Stimulated activated CD4-positive, alpha-beta T cell treated with anti-CD3 and anti-CD28 coated beads, Interleukin-12 subunit alpha, Interleukin-12 subunit beta, amount 100 ng/mL, for 4 hours (primary cell): ENCODE measurements at regions not wholly inside any gene's neighbourhood (a gene's known extent, or its start where the extent isn't known, plus 50 kb on each side); places are given as distances from the start of the nearest gene placed in this dataset.
"Not testable (repeated sequence)": the region's sequence is repeated elsewhere in the genome, so short reads cannot be mapped to it uniquely, and the experiment has no call there.

Source experiments
- DNase-seq: peaks from one replicate; pipeline ENCODE4 v3.0.0-alpha.2; 2020

DNA sequence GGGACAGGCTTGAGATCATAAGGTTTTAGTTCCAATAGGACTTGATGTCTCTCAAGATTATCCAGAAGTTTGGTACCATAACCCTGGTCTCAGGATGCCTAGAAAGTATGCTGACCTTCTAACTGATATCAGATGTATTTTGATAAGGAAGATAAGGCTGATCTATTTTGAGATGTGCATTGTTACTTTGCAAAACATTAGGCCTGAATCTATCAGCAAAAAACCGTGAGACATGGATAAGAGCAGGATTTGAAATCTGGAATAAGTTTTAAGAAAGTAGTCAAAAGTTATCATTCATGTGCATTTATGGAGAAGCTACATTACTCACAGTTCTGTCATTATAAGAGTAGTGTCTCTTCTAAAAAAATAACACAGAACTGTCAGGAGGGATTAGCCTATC lies 467.1 kb upstream of the HS3ST1 start:
- no peak for DNase-seq

DNA sequence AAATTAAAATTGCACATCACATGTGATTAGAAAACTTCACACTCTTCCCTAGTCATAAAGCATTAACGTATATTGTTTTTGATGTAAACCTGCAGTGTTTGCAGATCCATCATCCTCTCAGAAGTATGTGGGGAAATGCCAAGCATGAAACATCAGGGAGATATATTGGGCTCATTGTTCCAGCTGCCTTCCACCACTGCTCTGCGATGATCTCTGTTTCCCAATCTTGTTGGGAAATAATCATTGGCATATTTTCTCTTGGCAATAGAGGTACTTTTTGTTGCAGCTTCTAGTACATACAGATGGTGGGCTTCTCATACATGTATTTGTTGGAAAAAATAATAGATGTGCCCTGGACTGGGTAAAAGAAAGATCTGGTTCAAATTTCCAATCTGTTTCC lies 466.3 kb upstream of the HS3ST1 start:
- DNase-seq: no peak

DNA sequence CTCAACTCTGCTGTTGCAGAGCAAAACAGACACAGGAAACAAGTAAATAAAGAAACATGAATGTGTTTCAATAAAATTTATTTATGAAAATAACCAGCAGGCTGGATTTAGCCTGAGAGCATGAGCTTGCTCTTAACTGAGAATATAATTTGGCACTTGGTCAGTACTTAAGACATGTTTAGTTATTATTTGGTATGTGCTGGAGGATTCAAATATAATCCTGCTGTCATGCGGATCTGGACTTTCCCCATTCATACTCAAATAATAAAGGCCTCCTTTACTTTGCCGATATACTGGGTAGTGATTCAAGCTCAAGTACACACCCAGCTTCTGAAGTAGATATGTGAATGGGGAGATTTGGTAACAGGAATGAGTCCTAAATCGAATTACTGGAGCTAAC lies 465.5 kb upstream of the HS3ST1 start:
- DNase-seq: no peak

DNA sequence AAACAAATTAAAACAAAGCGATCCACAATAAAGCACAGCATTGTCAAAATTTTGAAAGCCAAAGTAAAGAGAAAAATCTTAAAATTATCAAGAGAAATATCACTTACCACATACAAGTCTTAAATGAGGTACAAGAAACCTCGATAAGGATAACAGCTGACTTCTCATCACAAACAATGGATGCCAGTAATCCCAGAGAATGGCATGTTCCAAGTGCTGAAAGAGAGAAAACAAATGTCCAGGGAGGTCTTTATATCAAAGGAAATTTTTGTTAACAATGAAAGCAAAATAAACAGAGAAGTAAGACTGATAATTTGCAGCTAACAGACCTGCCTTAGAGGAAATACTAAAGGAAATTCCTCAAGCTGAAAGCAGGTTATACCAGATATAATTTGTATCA lies 460.4 kb upstream of the HS3ST1 start:
- no peak for DNase-seq

DNA sequence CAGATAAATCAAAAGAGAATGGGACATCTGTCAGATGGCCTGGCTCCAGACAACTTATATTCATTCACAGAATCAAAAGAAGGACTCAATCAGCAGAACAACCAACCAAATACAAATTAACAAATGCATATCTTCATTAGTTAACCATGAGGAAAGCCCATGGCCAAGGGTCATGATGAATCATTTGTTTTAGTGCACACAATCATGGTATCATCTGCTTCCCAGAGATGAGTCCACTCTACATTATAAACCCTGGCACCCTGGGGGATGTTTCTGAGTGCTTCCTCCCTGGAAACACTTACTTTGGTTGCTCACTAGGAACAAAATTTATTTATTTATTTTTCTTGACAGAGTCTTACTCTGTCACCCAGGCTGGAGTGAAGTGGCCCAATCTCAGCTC lies 453.3 kb upstream of the HS3ST1 start:
- DNase-seq: no peak

DNA sequence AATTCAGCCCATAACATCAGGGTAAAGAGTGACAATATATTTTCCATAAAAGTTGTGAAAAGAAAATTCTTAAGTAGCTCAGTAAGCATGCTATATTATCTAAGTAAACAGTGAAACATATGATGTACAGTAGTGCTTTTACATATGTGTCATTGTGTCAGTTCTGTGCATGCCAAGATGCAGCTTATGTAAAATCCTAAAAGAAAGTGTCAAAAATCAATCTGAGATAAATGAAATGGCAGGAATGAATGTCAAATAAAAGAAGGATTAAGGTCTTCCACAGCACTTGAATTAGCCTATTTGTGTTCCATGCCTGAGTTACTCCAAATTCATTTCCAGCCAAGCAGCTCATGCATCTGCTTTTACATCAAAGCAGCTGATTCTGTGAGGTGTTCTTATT lies 452.7 kb upstream of the HS3ST1 start:
- DNase-seq: no peak

DNA sequence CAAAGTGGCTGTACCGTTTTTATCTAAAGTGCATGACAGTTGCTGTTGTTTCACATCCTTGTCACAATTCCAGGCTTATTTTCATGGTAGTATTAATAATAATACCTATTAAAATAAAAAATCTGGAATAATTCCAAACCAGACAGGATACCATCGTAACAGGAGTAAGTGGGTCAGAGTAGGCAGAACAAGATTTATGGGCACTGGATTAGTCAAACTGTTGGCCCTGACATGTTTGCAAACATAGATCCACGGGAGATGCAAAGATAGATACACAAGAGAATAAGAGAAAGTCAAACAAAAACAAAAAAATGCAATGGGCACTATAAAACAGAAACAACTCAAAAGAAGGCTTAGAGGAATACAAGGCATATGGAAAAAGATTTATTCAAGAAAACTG lies 449.5 kb upstream of the HS3ST1 start:
- no peak for DNase-seq

DNA sequence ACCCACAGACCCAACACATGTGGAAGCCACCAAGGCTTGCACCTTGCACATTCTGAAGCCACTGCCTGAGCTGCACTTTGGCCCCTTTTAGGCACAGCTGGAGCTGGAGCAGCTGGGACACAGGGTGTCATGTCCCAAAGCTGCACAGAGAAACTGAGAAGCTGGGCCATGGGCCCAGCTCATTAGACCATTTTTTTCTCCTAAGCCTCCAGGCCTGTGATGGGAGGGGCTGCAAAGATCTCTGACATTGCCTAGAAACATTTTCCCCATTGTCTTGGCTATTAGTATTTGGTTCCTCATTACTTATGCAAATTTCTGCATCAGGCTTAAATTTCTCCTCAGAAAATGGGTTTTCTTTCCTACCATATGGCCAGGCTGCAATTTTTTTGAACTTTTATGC lies 447.4 kb upstream of the HS3ST1 start:
- no peak for DNase-seq

DNA sequence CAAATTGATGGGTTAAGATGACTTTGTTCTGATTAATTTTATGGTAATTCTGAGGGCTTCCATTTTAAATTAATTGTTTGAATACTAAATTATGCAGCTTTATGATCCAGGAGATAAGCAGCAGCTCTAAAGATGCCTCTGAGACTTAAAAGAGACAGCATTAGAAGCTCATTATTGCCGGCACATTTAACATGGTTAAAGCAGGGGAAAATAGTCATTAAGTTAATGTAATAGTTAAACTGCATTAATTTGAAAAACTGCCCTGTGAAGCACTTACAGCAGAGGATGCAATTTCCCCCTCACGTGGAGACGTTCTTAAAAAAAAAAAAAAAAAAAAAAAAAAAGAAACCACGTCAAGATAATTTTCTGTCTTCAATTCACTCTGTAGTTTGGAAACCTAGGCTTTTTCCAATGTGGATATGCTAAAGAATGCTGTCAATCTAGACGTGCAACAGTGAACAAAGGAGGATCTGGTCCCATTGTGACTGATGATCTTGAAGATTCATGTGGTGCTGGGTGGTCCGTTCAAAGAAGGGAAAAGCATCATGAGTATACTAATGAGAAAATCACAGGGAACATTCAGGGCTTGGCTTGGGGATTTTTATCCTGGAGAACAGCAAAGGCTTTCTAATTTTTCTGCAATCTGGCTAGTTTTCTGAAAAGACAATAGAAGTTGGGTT lies 440.6 kb upstream of the HS3ST1 start:
- DNase-seq: no peak

DNA sequence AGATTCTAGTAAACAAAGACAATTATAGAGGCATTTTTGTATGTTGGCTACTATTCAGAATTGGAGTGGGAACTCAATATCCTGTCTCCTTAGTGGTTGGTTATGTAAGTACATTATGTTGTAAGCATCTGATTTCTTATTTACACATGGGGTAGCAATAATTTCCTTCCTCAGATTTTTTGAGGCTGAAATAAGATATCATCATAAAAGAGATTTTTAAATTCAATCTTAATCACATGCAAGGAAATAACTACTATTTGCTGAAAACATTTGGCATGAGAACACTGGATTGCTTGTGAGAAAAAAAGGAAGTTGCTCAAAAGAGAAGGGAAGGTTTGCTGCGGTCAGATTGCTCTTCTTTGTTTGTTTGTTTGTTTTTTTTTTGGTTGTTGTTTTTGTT lies 437.7 kb upstream of the HS3ST1 start:
- DNase-seq: no peak

DNA sequence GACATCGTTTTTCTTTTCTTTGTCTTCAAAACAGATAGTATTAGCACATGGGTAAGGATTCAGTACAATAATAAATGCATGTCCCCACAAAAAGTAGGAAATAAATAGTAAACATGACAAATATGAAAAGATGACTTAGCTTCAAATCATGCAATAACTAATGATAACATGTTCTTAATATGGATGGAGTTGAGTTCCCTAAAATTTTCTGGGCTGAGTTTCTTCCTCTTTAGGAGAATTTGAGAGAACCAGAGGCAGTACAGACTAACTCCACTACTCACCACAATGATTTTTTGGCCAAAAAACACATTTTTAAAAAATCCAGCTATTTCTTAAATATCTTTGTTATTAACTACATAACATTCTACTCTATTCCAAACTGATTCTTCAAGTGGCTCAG lies 432.3 kb upstream of the HS3ST1 start:
- no peak for DNase-seq

DNA sequence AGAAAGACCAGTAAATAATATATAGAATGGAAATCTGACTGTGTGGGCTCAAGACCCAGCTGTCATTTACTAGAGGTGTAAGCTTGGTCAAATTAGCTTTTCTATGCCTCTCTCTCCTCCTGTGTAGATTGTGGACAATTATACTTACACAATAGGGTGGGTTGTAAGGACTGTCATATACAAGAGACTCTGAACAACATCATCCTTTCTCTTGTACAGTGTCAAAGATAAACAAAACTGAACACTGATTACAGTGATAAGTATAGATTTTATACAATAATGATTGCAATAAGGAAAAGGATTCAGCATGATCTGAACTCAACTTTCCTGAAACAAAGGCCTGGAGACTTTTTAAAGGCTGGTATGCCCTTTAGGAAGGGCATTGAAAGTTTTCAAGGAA lies 429.2 kb upstream of the HS3ST1 start:
- DNase-seq: no peak

DNA sequence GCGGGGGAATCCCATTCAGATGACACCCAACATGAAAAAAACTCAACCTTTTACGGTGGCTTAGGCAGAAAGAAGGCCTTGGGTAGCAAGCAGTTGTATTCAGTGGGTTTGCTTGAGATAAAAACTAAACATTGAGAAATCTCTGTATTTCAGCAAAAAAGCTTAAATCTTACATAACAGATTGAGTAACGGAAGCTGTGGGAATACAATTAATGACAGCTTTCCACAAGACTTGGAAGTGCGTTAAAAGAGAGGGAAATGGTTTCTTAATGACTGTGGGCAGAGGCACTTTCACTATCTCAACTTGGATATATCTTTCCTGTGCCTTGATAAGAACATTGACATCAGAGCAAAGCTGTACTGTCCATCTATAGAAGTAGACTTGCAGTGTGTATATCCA lies 418.5 kb upstream of the HS3ST1 start:
- DNase-seq: no peak

DNA sequence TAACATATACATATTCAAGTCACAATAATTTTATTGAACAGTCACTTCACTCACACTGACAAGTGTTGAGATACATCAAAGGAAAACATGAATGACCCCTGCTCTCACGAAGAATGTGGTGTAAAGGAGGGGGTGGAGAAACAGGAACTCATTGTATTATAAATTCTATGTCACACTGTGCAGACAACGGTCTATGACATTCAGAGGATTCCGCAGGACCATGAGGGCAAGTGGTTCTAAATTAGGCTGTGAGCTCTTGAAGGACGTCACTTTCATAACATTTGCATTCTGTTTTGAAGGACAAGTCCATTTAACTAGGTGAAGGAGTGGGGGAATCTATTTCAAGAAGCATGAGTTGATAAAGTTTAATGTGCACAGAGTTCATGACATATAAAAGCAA lies 415.2 kb upstream of the HS3ST1 start:
- DNase-seq: no peak

DNA sequence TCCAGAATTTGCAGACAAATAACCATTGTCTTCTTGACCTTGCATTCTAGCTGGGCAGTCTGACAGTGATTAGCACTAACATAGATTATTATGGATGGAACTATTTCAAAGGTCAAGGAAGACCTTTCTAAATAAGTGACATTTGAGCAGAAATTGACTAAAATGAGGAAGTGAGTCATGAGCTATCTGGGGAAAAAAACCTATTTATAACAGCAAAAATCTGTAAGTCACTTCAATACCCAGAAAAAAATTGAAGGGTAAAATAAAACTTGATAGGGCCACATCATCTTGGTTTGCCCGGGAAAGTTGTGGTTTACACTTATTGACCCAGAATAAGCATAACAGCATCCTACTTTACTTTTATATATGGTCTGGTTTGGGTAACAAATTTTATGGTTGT lies 414.6 kb upstream of the HS3ST1 start:
- no peak for DNase-seq

DNA sequence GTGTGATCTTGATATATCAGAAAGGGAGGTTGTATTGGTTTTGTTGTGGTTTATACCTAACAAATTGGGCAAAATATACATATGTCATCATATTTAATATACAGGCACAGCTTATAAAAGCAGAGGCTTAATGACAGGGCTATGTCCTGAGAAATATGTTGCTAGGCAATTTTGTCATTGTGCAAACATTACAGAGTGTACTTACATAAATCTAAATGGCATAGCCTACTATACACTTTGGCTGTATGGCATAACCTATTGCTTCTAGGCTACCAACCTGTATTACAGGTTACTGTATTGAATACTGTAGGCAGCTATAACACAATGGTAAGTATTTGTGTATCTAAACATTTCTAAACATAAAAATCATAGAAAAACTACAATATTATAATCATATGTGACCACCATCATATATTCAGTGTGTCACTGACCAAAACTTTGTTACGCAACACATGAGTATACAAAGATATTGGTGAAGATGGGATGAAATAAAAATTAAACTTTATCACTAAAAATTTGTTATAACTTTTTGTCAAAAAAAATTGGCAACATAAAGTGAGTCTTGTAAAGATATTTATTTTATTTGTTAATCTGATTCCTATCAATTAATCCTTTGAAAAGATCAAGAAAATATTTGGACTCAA lies 414.0 kb upstream of the HS3ST1 start:
- no peak for DNase-seq

DNA sequence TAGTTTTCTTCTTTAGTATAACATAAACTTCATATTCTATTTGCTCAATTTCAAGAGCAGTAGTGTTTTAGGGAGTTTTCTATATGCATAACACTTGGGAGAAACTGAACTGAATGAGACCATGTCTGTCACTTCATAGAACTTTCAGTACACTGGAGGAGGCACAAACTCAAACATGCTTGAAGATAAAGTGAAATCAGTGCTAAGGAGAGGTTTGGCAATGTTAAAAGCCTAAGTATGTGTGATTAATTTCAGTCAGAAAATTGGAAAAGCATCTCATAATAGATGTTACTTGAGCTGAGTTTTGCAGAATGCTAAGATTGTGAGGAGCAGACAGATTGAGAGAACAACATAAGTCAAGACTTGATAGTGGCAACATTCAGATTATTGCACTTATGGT lies 411.2 kb upstream of the HS3ST1 start:
- no peak for DNase-seq

DNA sequence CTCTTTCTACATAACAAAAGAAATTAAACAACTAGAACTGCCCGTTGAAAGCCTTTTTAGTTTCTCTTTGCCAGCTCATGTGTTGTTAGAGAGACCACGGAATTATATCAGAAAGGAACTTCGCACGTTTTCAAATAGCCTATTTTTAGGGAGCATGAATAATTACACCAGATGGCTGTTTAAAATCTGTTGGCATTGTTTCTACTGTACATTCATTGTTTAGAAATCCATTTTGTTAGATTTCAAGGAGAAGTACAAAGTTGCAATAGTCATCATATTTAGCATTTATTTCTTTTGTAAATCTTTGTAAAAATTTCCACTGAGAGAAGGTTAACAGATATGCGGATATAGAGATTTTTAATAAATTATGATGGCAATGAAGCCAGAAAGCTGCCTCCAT lies 403.0 kb upstream of the HS3ST1 start:
- no peak for DNase-seq

DNA sequence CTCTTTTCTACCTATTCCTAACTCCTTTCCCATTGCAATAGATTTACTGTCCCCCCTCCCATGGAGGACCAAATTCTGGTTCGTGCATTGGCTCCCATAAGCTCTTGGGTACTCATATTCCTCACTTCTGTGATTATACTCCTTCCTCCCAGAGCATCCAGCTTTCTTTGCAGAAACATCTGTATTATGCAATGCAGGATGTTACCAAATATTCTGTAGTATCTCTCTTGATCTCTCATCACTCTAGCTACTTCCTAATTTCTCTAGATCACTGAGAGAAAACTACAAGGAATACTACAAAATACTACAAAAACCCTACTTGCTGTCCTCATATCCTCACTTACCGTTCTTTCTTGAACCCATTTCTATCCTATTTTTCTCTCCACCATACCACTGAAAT lies 395.9 kb upstream of the HS3ST1 start:
- DNase-seq: no peak

DNA sequence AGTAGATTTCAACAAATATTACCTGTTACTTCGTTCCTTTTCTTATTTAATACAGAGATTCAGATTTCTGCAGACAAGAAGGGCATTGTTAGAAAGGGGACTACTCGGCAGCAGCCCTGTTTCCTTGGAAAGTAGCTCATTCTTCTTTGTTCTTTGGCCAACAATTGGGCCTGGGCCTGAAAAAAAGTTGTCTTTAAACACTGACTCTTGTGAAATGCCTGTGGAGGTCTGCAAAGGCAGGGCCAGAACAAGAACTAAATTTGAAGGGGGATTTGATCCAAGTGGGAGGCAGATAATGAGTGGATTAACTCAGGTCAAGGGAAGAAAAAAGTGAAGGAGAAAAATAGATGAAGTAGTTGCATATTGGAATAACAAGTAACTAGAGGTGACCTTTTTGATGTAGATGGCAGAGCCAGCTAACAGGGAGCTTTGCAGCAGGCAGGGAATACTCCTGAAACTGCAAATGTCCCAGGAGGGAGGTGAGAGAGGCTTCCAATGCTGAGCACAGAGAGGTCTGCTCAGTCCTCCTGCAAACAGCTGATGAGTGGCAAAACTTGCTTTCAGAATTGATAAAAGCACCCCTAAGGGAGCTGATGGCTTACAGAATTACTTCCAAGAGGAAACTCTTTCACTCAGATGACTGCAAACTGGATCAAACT lies 393.2 kb upstream of the HS3ST1 start:
- DNase-seq: no peak

DNA sequence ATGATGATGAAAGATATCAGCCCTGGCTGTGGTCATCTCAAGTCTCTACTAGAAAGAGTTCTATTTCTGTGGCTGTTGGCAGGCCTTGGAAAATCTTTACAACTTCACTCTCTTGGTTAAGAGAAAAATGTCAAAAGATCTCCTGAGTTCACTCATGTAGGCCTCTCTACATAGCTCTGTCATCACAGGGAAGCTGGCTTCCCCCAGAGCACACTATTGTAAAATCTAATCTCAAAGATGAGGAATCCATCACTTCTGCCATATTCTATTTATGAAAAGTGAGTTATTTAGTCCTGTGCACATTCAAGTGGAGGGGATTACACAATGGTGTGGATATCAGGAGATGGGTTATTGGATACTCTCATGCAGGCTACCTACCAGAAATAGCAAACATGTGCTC lies 388.4 kb upstream of the HS3ST1 start:
- no peak for DNase-seq

DNA sequence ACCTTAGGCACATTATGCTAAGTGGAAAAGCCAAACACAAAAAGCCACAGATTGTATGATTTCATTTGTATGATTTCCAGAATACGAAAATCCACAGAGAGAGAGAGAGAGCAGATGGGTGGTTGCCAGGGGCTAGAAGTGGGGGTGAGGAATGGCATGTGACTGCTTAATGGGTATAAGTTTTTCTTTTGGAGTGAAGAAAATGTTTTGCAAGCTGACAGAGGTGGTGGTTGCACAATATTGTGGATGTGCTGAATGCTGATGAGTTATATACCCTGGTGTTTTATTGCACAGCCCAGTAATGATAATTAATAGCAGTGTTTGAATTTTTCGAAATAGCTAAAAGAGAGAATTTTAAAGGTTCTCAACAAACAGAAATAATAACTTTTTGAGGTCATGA lies 386.1 kb upstream of the HS3ST1 start:
- no peak for DNase-seq

DNA sequence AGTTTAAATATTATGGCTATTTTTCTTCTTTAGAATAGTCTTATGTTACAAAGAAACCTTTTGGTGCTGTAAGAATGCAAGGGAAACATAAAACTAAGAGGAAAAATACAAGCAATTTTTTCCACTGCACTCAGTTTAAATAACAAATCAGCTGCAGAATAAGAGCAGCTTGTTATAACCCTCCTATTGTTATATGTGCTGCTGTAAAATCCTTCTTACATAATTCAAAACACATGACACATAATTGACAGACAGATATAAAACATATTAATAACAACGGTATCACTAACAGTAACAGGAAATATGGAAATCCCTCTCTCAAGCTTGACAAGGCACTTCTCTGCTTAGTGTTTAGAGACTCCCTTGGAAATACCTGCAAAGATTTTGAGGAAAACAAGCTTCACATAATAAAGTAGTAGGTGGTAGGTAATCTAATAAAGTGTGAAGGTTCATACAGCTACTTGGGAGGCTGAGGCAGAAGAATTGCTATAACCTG lies 385.3 kb upstream of the HS3ST1 start:
- DNase-seq: no peak

DNA sequence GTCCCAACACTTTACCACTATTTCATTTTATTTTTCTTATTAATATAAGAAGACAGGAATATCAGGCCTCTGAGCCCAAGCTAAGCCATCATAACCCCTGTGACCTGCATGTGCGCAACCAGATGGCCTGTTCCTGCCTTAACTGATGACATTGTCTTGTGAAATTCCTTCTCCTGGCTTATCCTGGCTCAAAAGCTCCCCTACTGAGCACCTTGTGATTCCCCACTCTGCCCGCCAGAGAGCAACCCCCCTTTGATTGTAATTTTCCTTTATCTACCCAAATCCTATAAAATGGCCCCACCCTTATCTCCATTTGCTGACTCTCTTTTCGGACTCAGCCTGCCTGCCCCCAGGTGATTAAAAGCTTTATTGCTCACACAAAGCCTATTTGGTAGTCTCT lies 382.8 kb upstream of the HS3ST1 start:
- not testable (repeated sequence) for DNase-seq

DNA sequence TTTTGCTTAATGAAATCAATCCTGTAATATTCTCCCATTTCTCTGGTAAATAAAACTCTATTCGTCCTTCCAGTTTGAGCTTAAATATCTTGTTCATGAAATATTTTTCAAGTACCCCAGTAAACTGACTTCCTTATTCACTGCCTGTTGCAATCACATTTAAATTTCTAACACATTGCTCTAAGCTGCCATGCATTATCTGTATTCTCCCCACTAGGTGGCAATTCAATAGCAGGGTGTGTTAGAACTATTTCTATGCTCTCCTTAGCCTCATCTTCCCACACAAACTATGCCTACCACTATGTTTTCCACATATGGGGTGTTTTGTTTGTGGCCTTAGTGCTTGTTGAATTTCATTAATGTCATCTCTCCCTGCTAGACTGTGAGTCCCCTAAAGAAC lies 377.1 kb upstream of the HS3ST1 start:
- no peak for DNase-seq
